MM.1S (cell line): ENCODE measurements at regions not wholly inside any gene's neighbourhood (a gene's known extent, or its start where the extent isn't known, plus 50 kb on each side); places are given as distances from the start of the nearest gene placed in this dataset.

ENCODE experiments used
- CTCF ChIP-seq: fragments of 300-600 bp; sonication (generic); IDR thresholded peaks from 2 replicates; pipeline ENCODE4 v1.5.1; 2016; ENCODE audit warnings: antibody characterized with exemption, low read length, mixed read lengths
- EZH2 ChIP-seq: fragments of 300-600 bp; sonication (generic); optimal IDR thresholded peaks from 2 replicates; pipeline ENCODE3; 2017; ENCODE audit warnings: low read depth, mild to moderate bottlenecking, antibody characterized with exemption, low read length, mixed read lengths

DNA sequence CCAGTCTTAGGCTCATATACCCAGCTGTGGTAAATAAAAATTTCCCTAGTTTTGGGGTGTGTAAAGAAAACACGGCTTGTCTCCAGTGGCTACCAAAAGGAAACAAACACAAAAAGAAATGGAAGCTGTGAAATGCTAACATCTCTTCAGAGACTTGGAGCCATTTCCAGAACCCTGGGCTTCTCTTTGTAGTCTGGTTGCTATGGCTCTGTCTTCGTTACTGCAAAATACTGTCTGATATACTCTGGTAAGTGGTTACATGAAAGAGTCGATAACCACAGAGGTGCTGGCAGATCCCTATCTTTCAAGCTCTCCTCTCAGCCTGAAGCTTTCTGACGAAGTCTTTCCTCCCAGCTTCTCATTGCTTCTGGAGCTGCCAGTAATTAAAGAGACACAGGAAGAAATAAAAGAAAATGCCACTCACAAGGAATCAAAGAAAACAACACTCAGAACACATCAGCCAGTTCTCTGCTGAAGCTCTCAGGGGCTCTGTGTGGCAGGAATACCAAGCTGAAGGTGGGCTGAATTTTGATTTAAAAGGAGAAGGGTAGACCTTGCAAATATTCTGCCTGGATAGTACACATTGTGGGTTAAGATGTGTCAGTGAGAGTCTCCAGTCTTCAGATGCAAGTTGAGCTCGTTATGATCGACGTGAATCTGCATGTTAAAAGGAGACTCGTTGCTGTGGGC lies 107.6 kb upstream of the FAM9C start:
- TF ChIP-seq CTCF (no peak), EZH2 (no peak)
